Hepatocyte (in vitro differentiated cells): ENCODE measurements at regions not wholly inside any gene's neighbourhood (a gene's known extent, or its start where the extent isn't known, plus 50 kb on each side); places are given as distances from the start of the nearest gene placed in this dataset. TPM values are rescaled to one million over a fixed set of nuclear protein-coding genes. Genes with fewer than 3 reads are reported as not detected.

Experiments used
- DNase-seq: peaks from one replicate; pipeline ENCODE4 v3.0.0-alpha.2; 2016; ENCODE audit warnings: low spot score
- H2AFZ ChIP-seq: fragments of 200-600 bp; sonication (generic); 2 replicates; pipeline ENCODE4 v1.6.0; 2016; ENCODE audit warnings: antibody characterized with exemption, mild to moderate bottlenecking
- H3K27ac ChIP-seq: fragments of 200-600 bp; sonication (generic); 2 replicates; pipeline ENCODE4 v1.5.1; 2016; ENCODE audit warnings: mild to moderate bottlenecking
- H3K27me3 ChIP-seq: fragments of 200-600 bp; sonication (generic); 2 replicates; pipeline ENCODE4 v1.6.1; 2016
- H3K36me3 ChIP-seq: fragments of 200-600 bp; sonication (generic); replicated peaks from 2 replicates; pipeline ENCODE4 v1.5.1; 2016; ENCODE audit warnings: low read depth; ENCODE audit not compliant: insufficient read depth
- H3K4me1 ChIP-seq: fragments of 200-600 bp; sonication (generic); 2 replicates; pipeline ENCODE4 v1.5.1; 2016; ENCODE audit warnings: mild to moderate bottlenecking, moderate library complexity; ENCODE audit not compliant: insufficient read depth
- H3K4me2 ChIP-seq: fragments of 200-600 bp; sonication (generic); 2 replicates; pipeline ENCODE4 v1.6.0; 2016
- H3K4me3 ChIP-seq: fragments of 200-600 bp; sonication (generic); 2 replicates; pipeline ENCODE4 v1.5.1; 2016; ENCODE audit warnings: mild to moderate bottlenecking
- H3K79me2 ChIP-seq: fragments of 200-600 bp; sonication (generic); 2 replicates; pipeline ENCODE4 v1.6.0; 2017; ENCODE audit warnings: mild to moderate bottlenecking
- H3K9me2 ChIP-seq: fragments of 200-600 bp; sonication (generic); replicated peaks from 2 replicates; pipeline ENCODE4 v1.6.0; 2017; ENCODE audit warnings: mild to moderate bottlenecking; ENCODE audit not compliant: insufficient read depth
- H3K9me3 ChIP-seq: fragments of 200-600 bp; sonication (generic); 2 replicates; pipeline ENCODE4 v1.5.1; 2016; ENCODE audit warnings: low read depth, mild to moderate bottlenecking
- H4K20me1 ChIP-seq: fragments of 200-600 bp; sonication (generic); 2 replicates; pipeline ENCODE4 v1.6.0; 2016; ENCODE audit warnings: mild to moderate bottlenecking; ENCODE audit not compliant: insufficient read depth, poor library complexity, severe bottlenecking
- EZH2 ChIP-seq: fragments of 200-600 bp; sonication (generic); IDR thresholded peaks from 2 replicates; pipeline ENCODE4 v1.6.1; 2016; ENCODE audit warnings: antibody characterized with exemption, mild to moderate bottlenecking, borderline replicate concordance
- EZH2phosphoT487 ChIP-seq: fragments of 200-600 bp; sonication (generic); IDR thresholded peaks from one replicate; pipeline ENCODE4 v1.6.1; 2018; ENCODE audit warnings: antibody characterized with exemption, mild to moderate bottlenecking, low read depth, moderate library complexity; ENCODE audit not compliant: unreplicated experiment, severe bottlenecking
- WGBS: methylation state at CpG from one replicate; pipeline ENCODE4 v1.1.6; 2016; ENCODE audit warnings: low lambda C conversion rate; ENCODE audit errors: missing lambda C conversion rate; 5-methylcytosine and 5-hydroxymethylcytosine counted together
- small RNA-seq: library from RNA; depleted of rRNA; stranded (forward); fragments of <200 nt; gene quantifications from one replicate; pipeline ENCODE3, GENCODE V24; 2014
- TF ChIP-seq, protein P1 (sequence below): fragments of 200-600 bp; sonication (generic); IDR thresholded peaks from 2 replicates; pipeline ENCODE4 v1.5.1; 2016; ENCODE audit warnings: antibody characterized with exemption, mild to moderate bottlenecking; ENCODE audit not compliant: poor library complexity

GRCh38 chr7:51368334-51368733 lies 51.7 kb upstream of the COBL start:
- no peaks in the 10 kb centered on the region for H3K4me1 ChIP-seq
- H3K9me3 ChIP-seq, result no peaks in the 10 kb centered on the region
- no peaks in the 10 kb centered on the region for H3K36me3 ChIP-seq
- H3K27ac ChIP-seq, result no peak overlapping the region
- no peak for DNase-seq
- WGBS, result 69% methylated on average over 1 of the region's 1 CpG
- no peak overlapping the region for H3K4me3 ChIP-seq
- H3K4me2 ChIP-seq, result no peak overlapping the region
- H2AFZ ChIP-seq, result no peak overlapping the region
- TF ChIP-seq, protein P1, sequence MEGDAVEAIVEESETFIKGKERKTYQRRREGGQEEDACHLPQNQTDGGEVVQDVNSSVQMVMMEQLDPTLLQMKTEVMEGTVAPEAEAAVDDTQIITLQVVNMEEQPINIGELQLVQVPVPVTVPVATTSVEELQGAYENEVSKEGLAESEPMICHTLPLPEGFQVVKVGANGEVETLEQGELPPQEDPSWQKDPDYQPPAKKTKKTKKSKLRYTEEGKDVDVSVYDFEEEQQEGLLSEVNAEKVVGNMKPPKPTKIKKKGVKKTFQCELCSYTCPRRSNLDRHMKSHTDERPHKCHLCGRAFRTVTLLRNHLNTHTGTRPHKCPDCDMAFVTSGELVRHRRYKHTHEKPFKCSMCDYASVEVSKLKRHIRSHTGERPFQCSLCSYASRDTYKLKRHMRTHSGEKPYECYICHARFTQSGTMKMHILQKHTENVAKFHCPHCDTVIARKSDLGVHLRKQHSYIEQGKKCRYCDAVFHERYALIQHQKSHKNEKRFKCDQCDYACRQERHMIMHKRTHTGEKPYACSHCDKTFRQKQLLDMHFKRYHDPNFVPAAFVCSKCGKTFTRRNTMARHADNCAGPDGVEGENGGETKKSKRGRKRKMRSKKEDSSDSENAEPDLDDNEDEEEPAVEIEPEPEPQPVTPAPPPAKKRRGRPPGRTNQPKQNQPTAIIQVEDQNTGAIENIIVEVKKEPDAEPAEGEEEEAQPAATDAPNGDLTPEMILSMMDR, result no peak
- no peaks in the 10 kb centered on the region for H3K27me3 ChIP-seq
- no peaks in the 10 kb centered on the region for H3K9me2 ChIP-seq
- no peaks in the 10 kb centered on the region for H4K20me1 ChIP-seq
- H3K79me2 ChIP-seq, result no peaks in the 10 kb centered on the region

DNA sequence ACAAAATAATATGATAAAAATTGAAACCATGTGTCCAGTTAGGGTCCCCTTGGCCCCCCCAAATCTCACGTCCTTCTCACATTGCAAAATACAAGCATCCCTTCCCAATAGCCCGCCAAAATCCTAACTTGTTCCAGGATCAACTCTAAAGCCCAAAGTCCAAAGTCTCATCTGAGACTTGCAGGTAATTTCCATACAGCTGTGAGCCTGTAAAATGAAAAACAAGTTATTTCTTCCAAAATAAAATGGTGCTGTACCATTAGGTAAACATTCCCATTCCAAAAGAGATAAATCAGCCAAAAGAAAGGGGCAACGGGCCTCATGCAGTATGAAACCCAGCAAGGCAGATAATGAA lies 51.0 kb upstream of the COBL start:
- H3K9me3 ChIP-seq, result no peaks in the 10 kb centered on the region
- no peaks in the 10 kb centered on the region for H4K20me1 ChIP-seq
- H3K27ac ChIP-seq, result no peak overlapping the region
- TF ChIP-seq EZH2 (no peak), EZH2phosphoT487 (no peak)
- TF ChIP-seq, protein P1, result no peak
- no peaks in the 10 kb centered on the region for H3K36me3 ChIP-seq
- no peaks in the 10 kb centered on the region for H3K9me2 ChIP-seq
- 55% methylated on average over 3 of the region's 3 CpGs for WGBS
- H3K4me3 ChIP-seq, result no peak overlapping the region
- H3K4me2 ChIP-seq, result no peak overlapping the region
- DNase-seq, result no peak
- H3K79me2 ChIP-seq, result no peaks in the 10 kb centered on the region
- no peaks in the 10 kb centered on the region for H3K27me3 ChIP-seq
- H2AFZ ChIP-seq, result no peak overlapping the region
- no peaks in the 10 kb centered on the region for H3K4me1 ChIP-seq

- no peaks in the 10 kb centered on the region for H3K27me3 ChIP-seq
- TF ChIP-seq, protein P1, result peak; percentile 78
- TF ChIP-seq EZH2, result no peak
- no peak for TF ChIP-seq EZH2phosphoT487
- WGBS, result 32% methylated on average over 6 of the region's 6 CpGs
- no peaks in the 10 kb centered on the region for H3K79me2 ChIP-seq
- H2AFZ ChIP-seq, result no peak overlapping the region
- H3K4me2 ChIP-seq, result no peak overlapping the region
- peak; percentile 86 for DNase-seq
- no peak overlapping the region for H3K27ac ChIP-seq
- H3K9me3 ChIP-seq, result no peaks in the 10 kb centered on the region
- no peaks in the 10 kb centered on the region for H3K4me1 ChIP-seq
- no peaks in the 10 kb centered on the region for H3K36me3 ChIP-seq
- no peaks in the 10 kb centered on the region for H3K9me2 ChIP-seq
- no peaks in the 10 kb centered on the region for H4K20me1 ChIP-seq
- no peak overlapping the region for H3K4me3 ChIP-seq
These were observed 50.5 kb upstream of the COBL start for GRCh38 chr7:51366930-51367613.

Small RNAs in the stretch of these regions (small RNA-seq; reads per million reads assigned to genes)
- gene RF00322 (not detected), gene RN7SL292P (not detected), gene ROBO2P1 (not detected)
